ENCODE measurements at regions not wholly inside any gene's neighbourhood (a gene's known extent, or its start where the extent isn't known, plus 50 kb on each side); places are given as distances from the start of the nearest gene placed in this dataset.

DNA sequence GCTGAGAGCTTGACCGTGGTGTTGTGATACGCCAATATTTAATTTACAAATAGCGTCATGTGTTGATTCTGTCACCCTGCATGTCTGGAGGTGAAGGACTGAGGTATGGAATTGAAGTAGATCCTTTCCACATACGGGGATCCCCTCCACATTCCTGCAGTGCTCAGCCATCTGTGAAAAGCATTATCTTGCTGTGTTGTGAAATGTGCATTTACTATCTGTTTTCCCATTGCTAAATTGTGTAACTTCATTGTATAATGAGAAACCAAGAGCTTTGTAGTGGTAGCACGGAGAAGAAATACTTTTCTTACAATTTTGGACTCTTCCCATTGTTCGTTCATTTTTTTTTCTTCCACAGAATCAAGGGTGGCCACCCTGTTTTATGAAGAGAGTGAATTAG, 577.3 kb upstream of the ZP4 start:
- TF ChIP-seq CTCF (IDR thresholded peaks at IDR 0.05; ENCODE audit: extremely low read depth in 1 of 2, insufficient read depth in 1 of 2, low read depth in 1 of 2, low read length in 2 of 2): no peak
- no peak for TF ChIP-seq EZH2 (IDR thresholded peaks at IDR 0.05; ENCODE audit: borderline replicate concordance, low read depth, low read length, severe bottlenecking)
- TF ChIP-seq POLR2A (IDR thresholded peaks at IDR 0.05; ENCODE audit: low read depth, low read length): no peak

Data from endothelial cell of umbilical vein (primary cell).